WERI-Rb-1 (cell line): ENCODE measurements at regions not wholly inside any gene's neighbourhood (a gene's known extent, or its start where the extent isn't known, plus 50 kb on each side); places are given as distances from the start of the nearest gene placed in this dataset.

Source experiments
- DNase-seq: peaks from one replicate; pipeline ENCODE4 v3.0.0-alpha.2; 2020
- H3K27ac ChIP-seq: fragments of 250-450 bp; sonication (Bioruptor Pico); 2 replicates; pipeline ENCODE4 v1.5.1; 2020; ENCODE audit warnings: mild to moderate bottlenecking, moderate library complexity
- H3K27me3 ChIP-seq: fragments of 250-450 bp; sonication (Bioruptor Pico); 2 replicates; pipeline ENCODE4 v1.5.1; 2021; ENCODE audit warnings: mild to moderate bottlenecking, low read depth, moderate library complexity; ENCODE audit not compliant: insufficient read depth, severe bottlenecking
- H3K36me3 ChIP-seq: fragments of 250-450 bp; sonication (Bioruptor Pico); 2 replicates; pipeline ENCODE4 v1.5.1; 2020; ENCODE audit warnings: mild to moderate bottlenecking, moderate library complexity
- H3K4me3 ChIP-seq: 2 replicates; pipeline ENCODE4 v1.5.1; 2011; ENCODE audit warnings: low read depth, mild to moderate bottlenecking, control low read depth, low read length
- H3K9me3 ChIP-seq: fragments of 250-450 bp; sonication (Bioruptor Pico); 2 replicates; pipeline ENCODE4 v1.5.1; 2021; ENCODE audit warnings: mild to moderate bottlenecking, moderate library complexity; ENCODE audit not compliant: severe bottlenecking
- CTCF ChIP-seq: IDR thresholded peaks from 2 replicates; pipeline ENCODE4 v1.5.1; 2011; ENCODE audit warnings: low read depth, mild to moderate bottlenecking, control low read depth, inconsistent platforms, low read length

- Histone ChIP-seq H3K9me3 (no peaks in the 10 kb centered on the region), H3K27me3 (no peaks in the 10 kb centered on the region), H3K4me3 (no peak overlapping the region), H3K36me3 (no peaks in the 10 kb centered on the region), H3K27ac (no peak overlapping the region)
- no peak for TF ChIP-seq CTCF
- no peak for DNase-seq
Measured at GRCh38 chr11:127713226-127713625, 712.7 kb upstream of the KIRREL3 start.

- Histone ChIP-seq H3K9me3 (no peaks in the 10 kb centered on the region), H3K27me3 (no peaks in the 10 kb centered on the region), H3K36me3 (no peaks in the 10 kb centered on the region), H3K27ac (no peak overlapping the region), H3K4me3 (no peak overlapping the region)
- TF ChIP-seq CTCF = no peak
- DNase-seq = no peak
Measured at GRCh38 chr11:127711748-127712147, 711.2 kb upstream of the KIRREL3 start.

GRCh38 chr11:127710831-127711230 lies 710.3 kb upstream of the KIRREL3 start:
- Histone ChIP-seq H3K36me3 (no peaks in the 10 kb centered on the region), H3K4me3 (no peak overlapping the region), H3K27me3 (no peaks in the 10 kb centered on the region), H3K27ac (no peak overlapping the region), H3K9me3 (no peaks in the 10 kb centered on the region)
- TF ChIP-seq CTCF = no peak
- DNase-seq = no peak

- Histone ChIP-seq H3K4me3 (no peak overlapping the region), H3K36me3 (no peaks in the 10 kb centered on the region), H3K9me3 (no peaks in the 10 kb centered on the region), H3K27me3 (no peaks in the 10 kb centered on the region), H3K27ac (no peak overlapping the region)
- TF ChIP-seq CTCF = no peak
- DNase-seq = no peak
Measured at GRCh38 chr11:127709960-127710359, 709.4 kb upstream of the KIRREL3 start.

GRCh38 chr11:127693686-127694085 lies 693.1 kb upstream of the KIRREL3 start:
- Histone ChIP-seq H3K27ac (no peak overlapping the region), H3K9me3 (no peaks in the 10 kb centered on the region), H3K4me3 (no peak overlapping the region), H3K27me3 (no peaks in the 10 kb centered on the region), H3K36me3 (no peaks in the 10 kb centered on the region)
- DNase-seq = no peak
- TF ChIP-seq CTCF = no peak

- no peak overlapping the region for H3K4me3 ChIP-seq
- no peaks in the 10 kb centered on the region for H3K36me3 ChIP-seq
- H3K27ac ChIP-seq = no peak overlapping the region
- H3K9me3 ChIP-seq = no peaks in the 10 kb centered on the region
- TF ChIP-seq CTCF = no peak
- no peak for DNase-seq
- H3K27me3 ChIP-seq = no peaks in the 10 kb centered on the region
Measured at GRCh38 chr11:127683321-127683720, 682.8 kb upstream of the KIRREL3 start.
